Panc1 (cell line): ENCODE measurements at regions not wholly inside any gene's neighbourhood (a gene's known extent, or its start where the extent isn't known, plus 50 kb on each side); places are given as distances from the start of the nearest gene placed in this dataset.

ENCODE experiments used
- POLR2AphosphoS5 ChIP-seq: IDR thresholded peaks from 2 replicates; pipeline ENCODE4 v1.6.1; 2012; ENCODE audit warnings: mild to moderate bottlenecking, low read depth, low read length, moderate library complexity
- TCF7L2 ChIP-seq: IDR thresholded peaks from 2 replicates; pipeline ENCODE4 v1.6.1; 2011; ENCODE audit warnings: mild to moderate bottlenecking, low read depth, low read length, inconsistent platforms

DNA sequence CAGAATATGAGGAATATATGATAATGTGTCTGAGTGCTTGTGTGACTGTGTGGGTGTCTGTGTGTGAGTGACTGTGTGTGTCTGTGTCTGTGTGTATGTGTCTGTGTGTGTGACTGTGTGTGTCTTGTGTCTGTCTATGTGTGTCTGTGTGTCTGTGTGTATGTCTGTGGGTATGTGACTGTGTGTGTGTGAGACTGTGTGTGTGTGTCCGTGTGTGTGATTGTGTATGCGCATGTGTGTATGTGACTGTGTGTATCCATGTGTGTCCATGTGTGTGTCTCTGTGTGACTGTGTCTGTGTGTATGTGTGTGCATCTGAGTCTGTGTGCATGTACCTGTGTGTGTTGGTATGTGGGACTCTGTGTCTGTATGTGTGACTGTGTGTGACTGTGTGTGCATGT is 1361.2 kb upstream of the TMEM132C start:
- TF ChIP-seq TCF7L2, result no peak
- TF ChIP-seq POLR2AphosphoS5, result no peak
